Stomach (tissue), 8 donors: ENCODE measurements at regions not wholly inside any gene's neighbourhood (a gene's known extent, or its start where the extent isn't known, plus 50 kb on each side); places are given as distances from the start of the nearest gene placed in this dataset.

Source experiments
- DNase-seq, 2 donors: peaks; one replicate each; pipeline versions ENCODE4 v3.0.0 to v3.0.0-alpha.2; 2013 to 2019
- H3K27ac ChIP-seq, 5 donors: fragments of 200-600 bp in 4 of 5; sonication (generic) in 4 of 5; one replicate each; pipeline ENCODE4 v1.5.1; 2013 to 2019; ENCODE audit warnings: mild to moderate bottlenecking in 1 of 5, moderate library complexity in 1 of 5
- H3K27me3 ChIP-seq, 3 donors: fragments of 200-600 bp; sonication (generic); one replicate each; pipeline ENCODE4 v1.5.1; 2017 to 2019; ENCODE audit warnings: mixed run types in 1 of 3
- H3K36me3 ChIP-seq, 4 donors: fragments of 200-600 bp; sonication (generic); 1 replicate in 3 of 4; 2 replicates in 1 of 4; pipeline ENCODE4 v1.5.1; 2016 to 2019
- H3K4me1 ChIP-seq, 4 donors: fragments of 200-600 bp; sonication (generic); one replicate each; pipeline ENCODE4 v1.5.1; 2016 to 2019
- H3K4me3 ChIP-seq, 4 donors: fragments of 200-600 bp; sonication (generic) in 3 of 4; one replicate each; pipeline ENCODE4 v1.5.1; 2016 to 2019; ENCODE audit warnings: mild to moderate bottlenecking in 1 of 4
- H3K9me3 ChIP-seq, 4 donors: fragments of 200-600 bp; sonication (generic); one replicate each; pipeline ENCODE4 v1.5.1; 2016 to 2019
- EP300 ChIP-seq: sonication (generic); formaldehyde crosslinking; IDR thresholded peaks from one replicate; pipeline ENCODE4 v1.6.1; 2017; ENCODE audit warnings: antibody characterized with exemption
- POLR2A ChIP-seq, 4 donors: fragments of 450-650 bp; IDR thresholded peaks; one replicate each; pipeline ENCODE4 v1.6.1; 2016; ENCODE audit warnings: antibody characterized with exemption in 4 of 4, control low read depth in 2 of 4, mild to moderate bottlenecking in 1 of 4, moderate library complexity in 1 of 4
- POLR2AphosphoS5 ChIP-seq, 3 donors: sonication (generic); formaldehyde crosslinking; IDR thresholded peaks; one replicate each; pipeline ENCODE4 v1.6.1; 2016; ENCODE audit warnings: antibody characterized with exemption in 3 of 3
- WGBS, 5 donors: extraction: QIAGEN DNeasy Blood & Tissue Kit in 3 of 5; methylation state at CpG; one replicate each; pipeline versions ENCODE4 v1.1.5 to v1.1.7; 2013 to 2018; 5-methylcytosine and 5-hydroxymethylcytosine counted together
- intact Hi-C: fragments of 100-400 bp; cut with DNase I; formaldehyde crosslinking; loops from one replicate; pipeline ENCODE4 v1.15.1; 2023; ENCODE audit warnings: low total_unique reads
- TF ChIP-seq, protein P1 (sequence below), 7 experiments: fragments of 450-650 bp in 4 of 7; fragments of 200-600 bp in 3 of 7; sonication (generic) in 3 of 7; IDR thresholded peaks; one replicate each; pipeline ENCODE4 v1.5.1; 2016 to 2019; ENCODE audit warnings: antibody characterized with exemption in 7 of 7, control low read depth in 2 of 7, mild to moderate bottlenecking in 1 of 7
- donor health status: healthy with polysubstance abuse.
- donor health status: Bipolar disorder and iron deficiency.
- donor health status: healthy.

DNA sequence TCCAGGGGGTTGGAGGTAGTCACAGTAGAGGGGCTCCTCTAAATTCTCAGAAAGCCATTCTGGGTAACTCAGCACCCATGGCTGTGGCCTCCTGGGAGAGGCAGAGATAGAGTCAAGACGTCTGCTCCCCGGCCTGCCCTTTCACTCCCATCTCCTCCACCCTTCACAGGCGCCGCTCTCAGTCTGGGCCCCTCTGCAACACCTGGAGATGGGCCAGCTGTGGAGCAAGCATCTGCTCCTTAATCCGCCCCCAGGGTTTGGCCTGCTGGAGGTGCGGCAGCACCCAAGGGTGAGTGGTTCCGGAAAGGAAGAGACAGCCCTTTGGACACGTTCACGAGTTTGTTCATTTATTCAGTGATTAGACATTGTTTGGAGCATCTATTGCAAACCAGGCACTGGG is 271.3 kb downstream of the BMP7 start:
- no peaks in the 10 kb centered on the region for H3K4me1 ChIP-seq
- H3K36me3 ChIP-seq, result no peaks in the 10 kb centered on the region
- no peak overlapping the region for H3K27ac ChIP-seq
- intact Hi-C loops, result no loop called here
- 69 to 81% (median 76%) methylated on average over 9 of the region's 9 CpGs for WGBS, 5 donors
- H3K9me3 ChIP-seq, result peaks cover 3 to 24% (median 22%) of the 10 kb centered on the region in 4 donors
- DNase-seq, result no peak
- no peak overlapping the region for H3K4me3 ChIP-seq
- H3K27me3 ChIP-seq, result peaks cover 0 to 39% (median 4%) of the 10 kb centered on the region in 3 donors
- no peak for TF ChIP-seq EP300
- TF ChIP-seq, protein P1, sequence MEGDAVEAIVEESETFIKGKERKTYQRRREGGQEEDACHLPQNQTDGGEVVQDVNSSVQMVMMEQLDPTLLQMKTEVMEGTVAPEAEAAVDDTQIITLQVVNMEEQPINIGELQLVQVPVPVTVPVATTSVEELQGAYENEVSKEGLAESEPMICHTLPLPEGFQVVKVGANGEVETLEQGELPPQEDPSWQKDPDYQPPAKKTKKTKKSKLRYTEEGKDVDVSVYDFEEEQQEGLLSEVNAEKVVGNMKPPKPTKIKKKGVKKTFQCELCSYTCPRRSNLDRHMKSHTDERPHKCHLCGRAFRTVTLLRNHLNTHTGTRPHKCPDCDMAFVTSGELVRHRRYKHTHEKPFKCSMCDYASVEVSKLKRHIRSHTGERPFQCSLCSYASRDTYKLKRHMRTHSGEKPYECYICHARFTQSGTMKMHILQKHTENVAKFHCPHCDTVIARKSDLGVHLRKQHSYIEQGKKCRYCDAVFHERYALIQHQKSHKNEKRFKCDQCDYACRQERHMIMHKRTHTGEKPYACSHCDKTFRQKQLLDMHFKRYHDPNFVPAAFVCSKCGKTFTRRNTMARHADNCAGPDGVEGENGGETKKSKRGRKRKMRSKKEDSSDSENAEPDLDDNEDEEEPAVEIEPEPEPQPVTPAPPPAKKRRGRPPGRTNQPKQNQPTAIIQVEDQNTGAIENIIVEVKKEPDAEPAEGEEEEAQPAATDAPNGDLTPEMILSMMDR (IDR thresholded peaks at IDR 0.05), result no peak

DNA sequence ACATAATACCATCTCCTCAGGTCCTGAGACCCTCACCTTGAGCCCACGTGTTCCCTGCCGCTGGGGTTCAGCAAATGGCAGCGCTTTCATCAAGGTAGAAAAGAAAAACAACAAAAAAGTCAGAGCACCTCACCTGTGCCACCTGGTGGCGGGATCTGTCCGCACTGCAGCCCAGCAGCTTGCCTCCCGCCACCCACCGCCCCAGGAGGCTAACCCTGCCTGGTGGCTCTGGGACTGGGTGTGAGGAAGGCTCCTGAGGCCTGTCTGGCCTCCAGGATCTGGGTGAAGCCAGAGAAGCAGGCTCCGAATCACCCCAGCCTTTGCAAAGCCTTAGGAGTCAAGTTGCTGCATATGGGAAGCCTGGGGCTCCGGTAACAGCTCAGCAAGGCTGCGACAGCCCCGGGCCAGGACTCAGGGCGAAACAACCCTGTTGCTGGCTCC is 270.8 kb downstream of the BMP7 start:
- Histone ChIP-seq H3K4me1 (no peaks in the 10 kb centered on the region), H3K4me3 (no peak overlapping the region), H3K27ac (no peak overlapping the region), H3K27me3 (peaks cover 0 to 39% (median 4%) of the 10 kb centered on the region in 3 donors), H3K36me3 (no peaks in the 10 kb centered on the region), H3K9me3 (peaks cover 3 to 26% (median 23%) of the 10 kb centered on the region in 4 donors)
- intact Hi-C loops, result no loop called here
- no peak for TF ChIP-seq EP300
- TF ChIP-seq, protein P1 (IDR thresholded peaks at IDR 0.05), result peak in 4 of 7 experiments; percentile 15 to 34 (median 26)
- WGBS, 5 donors, result 42 to 54% (median 50%) methylated on average over 9 to 12 of the region's 12 CpGs
- DNase-seq, result peak in 1 of 2 donors; percentile 50

DNA sequence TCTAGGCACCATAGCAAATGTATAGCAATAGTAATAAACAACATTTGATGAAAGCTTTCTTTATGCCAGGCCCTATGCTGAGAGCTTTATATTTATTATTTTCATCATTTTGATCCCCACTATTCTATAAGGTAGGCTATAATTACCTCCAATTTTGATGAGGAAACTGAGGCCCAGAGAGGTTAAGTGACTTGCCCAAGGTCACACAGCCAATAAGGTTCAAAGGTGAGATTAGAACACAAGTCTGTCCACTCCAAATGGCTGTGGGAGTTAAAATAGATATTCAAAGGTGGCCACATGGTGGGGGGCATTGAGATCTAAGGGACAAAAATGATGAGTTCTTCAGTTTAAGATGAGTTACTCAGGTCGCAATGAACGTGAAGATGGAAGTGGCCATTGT is 269.9 kb downstream of the BMP7 start:
- intact Hi-C loops, result no loop called here
- 86 to 95% (median 90%) methylated on average over 2 of the region's 2 CpGs for WGBS, 5 donors
- H3K4me1 ChIP-seq, result no peaks in the 10 kb centered on the region
- TF ChIP-seq, protein P1 (IDR thresholded peaks at IDR 0.05), result no peak
- TF ChIP-seq EP300, result no peak
- no peak for TF ChIP-seq POLR2AphosphoS5 (IDR thresholded peaks at IDR 0.05)
- no peak for TF ChIP-seq POLR2A (IDR thresholded peaks at IDR 0.05)
- no peak overlapping the region for H3K27ac ChIP-seq
- H3K36me3 ChIP-seq, result no peaks in the 10 kb centered on the region
- H3K27me3 ChIP-seq, result peaks cover 0 to 39% (median 4%) of the 10 kb centered on the region in 3 donors
- no peak for DNase-seq
- H3K9me3 ChIP-seq, result peaks cover 3 to 26% (median 23%) of the 10 kb centered on the region in 4 donors
- H3K4me3 ChIP-seq, result no peak overlapping the region

GRCh38 chr20:56998438-56998837 is 268.0 kb downstream of the BMP7 start:
- no peak for DNase-seq
- Histone ChIP-seq H3K36me3 (no peaks in the 10 kb centered on the region), H3K27ac (no peak overlapping the region), H3K27me3 (peaks cover 0 to 52% (median 7%) of the 10 kb centered on the region in 3 donors), H3K4me1 (no peaks in the 10 kb centered on the region), H3K4me3 (no peak overlapping the region), H3K9me3 (peaks cover 3 to 26% (median 23%) of the 10 kb centered on the region in 4 donors)
- TF ChIP-seq POLR2AphosphoS5 (IDR thresholded peaks at IDR 0.05) (no peak), POLR2A (IDR thresholded peaks at IDR 0.05) (no peak), EP300 (no peak)
- TF ChIP-seq, protein P1 (IDR thresholded peaks at IDR 0.05), result no peak
- WGBS, 5 donors, result 84 to 100% (median 91%) methylated on average over 3 of the region's 3 CpGs
- intact Hi-C loops, result no loop called here
